ENCODE measurements at regions not wholly inside any gene's neighbourhood (a gene's known extent, or its start where the extent isn't known, plus 50 kb on each side); places are given as distances from the start of the nearest gene placed in this dataset.

DNA sequence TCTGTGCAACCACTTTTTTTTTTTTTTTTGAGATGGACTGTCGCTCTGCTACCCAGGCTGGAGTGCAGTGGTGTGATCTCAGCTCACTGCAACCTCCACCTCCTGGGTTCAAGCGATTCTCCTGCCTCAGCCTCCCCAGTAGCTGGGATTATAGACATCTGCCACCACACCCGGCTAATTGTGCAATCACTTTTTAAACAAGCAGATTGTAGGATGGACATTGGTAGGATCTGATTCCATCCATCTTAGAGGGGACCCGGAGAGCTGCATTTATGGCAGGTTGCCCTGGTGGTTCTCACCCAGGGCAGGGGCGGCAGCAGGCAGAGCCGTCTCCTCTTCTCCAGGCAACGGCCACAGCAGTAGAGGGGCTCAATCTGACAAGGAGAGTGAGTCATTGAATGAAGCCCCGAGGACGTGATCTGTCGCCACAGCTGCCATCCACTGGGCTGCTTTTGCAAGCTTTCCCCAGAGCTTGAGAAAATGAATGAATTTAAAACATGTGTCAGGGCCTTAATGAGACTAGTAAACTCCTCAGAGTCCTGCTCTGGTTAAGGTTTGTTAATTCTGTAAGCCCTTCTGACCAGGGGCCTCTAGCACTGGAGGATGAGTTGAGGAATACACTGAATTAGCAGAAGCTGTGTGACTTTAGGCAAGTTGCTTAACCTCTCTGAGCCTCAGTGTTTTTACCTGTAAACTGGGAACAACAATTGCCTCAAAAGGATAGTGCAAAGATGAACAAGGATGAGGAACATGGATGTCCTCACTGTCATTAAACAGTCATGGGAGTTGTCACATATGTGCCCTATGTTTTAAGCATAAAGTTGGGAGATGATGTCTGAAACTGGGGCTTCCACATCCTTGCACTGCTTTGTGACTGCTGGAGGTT is 129.1 kb downstream of the ASB7 start:
- no peak for TF ChIP-seq CTCF (conservative IDR thresholded peaks at IDR 0.05; ENCODE audit: low read depth in 2 of 2)
- TF ChIP-seq REST (IDR thresholded peaks at IDR 0.05; ENCODE audit: unreplicated experiment) = no peak
- no peak for TF ChIP-seq EZH2 (IDR thresholded peaks at IDR 0.05; ENCODE audit: low read depth, unreplicated experiment)
- TF ChIP-seq CREB1 (CRISPR knock-in tag; IDR thresholded peaks at IDR 0.05; ENCODE audit: low read depth) = no peak
- no peak for TF ChIP-seq POLR2AphosphoS5 (IDR thresholded peaks at IDR 0.05; ENCODE audit: low read depth)
- TF ChIP-seq EZH2phosphoT487 (IDR thresholded peaks at IDR 0.05; ENCODE audit: unreplicated experiment) = no peak
- no peak for TF ChIP-seq STAT1 (IDR thresholded peaks at IDR 0.05; ENCODE audit: unreplicated experiment)
- no peak for TF ChIP-seq ZNF114 (CRISPR knock-in tag; IDR thresholded peaks at IDR 0.05)
- no peak for TF ChIP-seq ETS1 (IDR thresholded peaks at IDR 0.05)
- no peak for TF ChIP-seq JUNB (IDR thresholded peaks at IDR 0.05; ENCODE audit: unreplicated experiment)

Measured in GM23338 (cell line).